ENCODE measurements at regions not wholly inside any gene's neighbourhood (a gene's known extent, or its start where the extent isn't known, plus 50 kb on each side); places are given as distances from the start of the nearest gene placed in this dataset.

GRCh38 chr12:60704171-60704914 lies 1108.5 kb downstream of the SLC16A7 start:
- H3K18ac ChIP-seq (ENCODE audit: low read length) = no peak overlapping the region
- H3K79me2 ChIP-seq (ENCODE audit: control insufficient read depth, insufficient read depth, low read length, poor library complexity) = no peaks in the 10 kb centered on the region
- no peaks in the 10 kb centered on the region for H3K36me3 ChIP-seq (ENCODE audit: control insufficient read depth in 1 of 2, insufficient read depth in 2 of 2, low read length in 2 of 2)
- no peak overlapping the region for H2AK5ac ChIP-seq (ENCODE audit: low read length)
- H3K9me3 ChIP-seq (ENCODE audit: insufficient read depth, low read depth, low read length) = no peaks in the 10 kb centered on the region
- no peak overlapping the region for H2BK12ac ChIP-seq (ENCODE audit: low read length)
- H3K27me3 ChIP-seq (ENCODE audit: insufficient read depth, low read length) = no peaks in the 10 kb centered on the region
- H2BK120ac ChIP-seq (ENCODE audit: insufficient read depth, low read length, poor library complexity) = no peak overlapping the region
- no peak overlapping the region for H3K4ac ChIP-seq (ENCODE audit: low read depth, low read length)
- no peaks in the 10 kb centered on the region for H3K79me1 ChIP-seq (ENCODE audit: low read length)
- no peak overlapping the region for H4K91ac ChIP-seq (ENCODE audit: low read depth, low read length)
- H3K4me3 ChIP-seq (ENCODE audit: low read depth, low read length) = no peak overlapping the region
- H4K12ac ChIP-seq (ENCODE audit: low read depth, low read length) = no peak overlapping the region
- no peak overlapping the region for H3K4me2 ChIP-seq (ENCODE audit: low read length)
- H3K27ac ChIP-seq (ENCODE audit: low read depth, low read length) = no peak overlapping the region
- no peak overlapping the region for H3K14ac ChIP-seq (ENCODE audit: low read length)
- no peak for DNase-seq
- no peaks in the 10 kb centered on the region for H3K4me1 ChIP-seq (ENCODE audit: control insufficient read depth in 1 of 2, insufficient read depth in 2 of 2, low read length in 2 of 2)
- no peak overlapping the region for H3K23ac ChIP-seq (ENCODE audit: low read length)
- H4K8ac ChIP-seq (ENCODE audit: low read depth, low read length) = no peak overlapping the region
- no peak overlapping the region for H3K9ac ChIP-seq (ENCODE audit: low read length)
- H2AFZ ChIP-seq (ENCODE audit: insufficient read depth, low read length, poor library complexity) = no peak overlapping the region
- no peak overlapping the region for H2BK5ac ChIP-seq (ENCODE audit: low read depth, low read length, poor library complexity)
- no CpG with 5 or more reads among the region's 4 CpGs for WGBS (ENCODE audit: extremely low coverage, insufficient coverage, insufficient read length)

DNA sequence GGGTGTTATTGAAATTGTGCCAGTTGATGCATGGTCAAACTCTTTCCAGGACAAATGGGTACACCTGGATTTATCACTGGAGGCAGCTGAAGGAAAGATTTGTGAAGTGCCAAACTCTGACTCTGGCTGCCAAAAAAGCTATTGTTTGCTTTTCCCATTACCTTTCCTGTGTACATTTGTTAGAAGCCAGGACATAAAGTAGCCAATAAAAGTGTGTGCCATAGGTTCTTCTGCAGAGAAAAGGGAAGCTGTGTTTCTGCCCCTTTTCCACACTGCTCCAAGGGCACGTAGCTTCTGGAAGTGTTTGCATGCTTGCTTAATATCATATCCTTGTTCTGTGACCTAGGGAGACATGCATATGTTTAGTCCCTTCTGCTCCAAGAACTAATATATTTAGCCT lies 1114.4 kb downstream of the SLC16A7 start:
- Histone ChIP-seq H2AK5ac (ENCODE audit: low read length) (no peak overlapping the region), H3K79me2 (ENCODE audit: control insufficient read depth, insufficient read depth, low read length, poor library complexity) (no peaks in the 10 kb centered on the region), H3K79me1 (ENCODE audit: low read length) (no peaks in the 10 kb centered on the region), H4K12ac (ENCODE audit: low read depth, low read length) (no peak overlapping the region), H3K36me3 (ENCODE audit: control insufficient read depth in 1 of 2, insufficient read depth in 2 of 2, low read length in 2 of 2) (no peaks in the 10 kb centered on the region), H3K14ac (ENCODE audit: low read length) (no peak overlapping the region), H4K91ac (ENCODE audit: low read depth, low read length) (no peak overlapping the region), H4K8ac (ENCODE audit: low read depth, low read length) (no peak overlapping the region), H2BK12ac (ENCODE audit: low read length) (no peak overlapping the region), H3K4me3 (ENCODE audit: low read depth, low read length) (no peak overlapping the region), H2AFZ (ENCODE audit: insufficient read depth, low read length, poor library complexity) (no peak overlapping the region), H2BK5ac (ENCODE audit: low read depth, low read length, poor library complexity) (no peak overlapping the region), H3K9me3 (ENCODE audit: insufficient read depth, low read depth, low read length) (no peaks in the 10 kb centered on the region), H3K23ac (ENCODE audit: low read length) (no peak overlapping the region), H3K4me2 (ENCODE audit: low read length) (no peak overlapping the region), H3K4ac (ENCODE audit: low read depth, low read length) (no peak overlapping the region), H3K18ac (ENCODE audit: low read length) (no peak overlapping the region), H3K9ac (ENCODE audit: low read length) (no peak overlapping the region), H3K4me1 (ENCODE audit: control insufficient read depth in 1 of 2, insufficient read depth in 2 of 2, low read length in 2 of 2) (no peaks in the 10 kb centered on the region), H3K27ac (ENCODE audit: low read depth, low read length) (no peak overlapping the region), H3K27me3 (ENCODE audit: insufficient read depth, low read length) (no peaks in the 10 kb centered on the region), H2BK120ac (ENCODE audit: insufficient read depth, low read length, poor library complexity) (no peak overlapping the region)
- WGBS (ENCODE audit: extremely low coverage, insufficient coverage, insufficient read length) = no CpG with 5 or more reads among the region's 1 CpG
- DNase-seq = no peak

DNA sequence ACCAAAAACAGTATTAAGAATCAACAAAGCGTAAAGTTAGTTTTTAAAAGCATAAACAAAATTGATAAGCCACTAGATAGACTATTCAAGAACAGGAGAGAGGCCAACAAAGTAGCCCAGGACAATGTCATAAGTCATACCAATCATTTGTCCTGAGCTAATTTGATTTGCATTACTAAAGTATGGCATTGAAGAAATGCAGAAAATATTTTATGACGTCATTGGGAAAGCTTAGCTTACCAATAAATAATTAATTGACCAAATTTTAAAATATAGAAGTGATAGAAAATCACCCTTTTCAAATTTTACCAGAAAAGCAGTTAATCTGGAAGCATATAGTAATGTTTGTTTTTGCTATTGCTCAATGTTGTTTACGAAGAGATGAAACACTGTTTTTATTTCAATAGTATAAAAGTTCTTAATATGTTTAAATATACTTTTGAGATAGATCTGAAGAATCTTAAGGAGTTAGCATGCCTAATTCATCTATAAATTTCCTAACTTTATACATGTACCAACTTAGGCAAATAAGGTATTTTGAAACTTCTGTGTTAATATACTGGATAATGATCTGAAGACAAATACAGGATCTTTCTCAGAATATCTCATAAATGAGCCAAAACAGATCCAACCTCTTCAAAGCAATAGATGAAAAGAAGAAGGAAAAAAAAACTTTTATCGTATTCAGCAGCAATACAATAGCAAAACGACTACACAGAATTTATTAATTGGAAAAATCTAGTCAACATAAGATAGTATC lies 1118.5 kb downstream of the SLC16A7 start:
- H2BK12ac ChIP-seq (ENCODE audit: low read length) = no peak overlapping the region
- no peak overlapping the region for H4K8ac ChIP-seq (ENCODE audit: low read depth, low read length)
- H2BK5ac ChIP-seq (ENCODE audit: low read depth, low read length, poor library complexity) = no peak overlapping the region
- H2AK5ac ChIP-seq (ENCODE audit: low read length) = no peak overlapping the region
- no peak overlapping the region for H3K9ac ChIP-seq (ENCODE audit: low read length)
- no peak overlapping the region for H3K4me2 ChIP-seq (ENCODE audit: low read length)
- H3K79me1 ChIP-seq (ENCODE audit: low read length) = no peaks in the 10 kb centered on the region
- H3K27ac ChIP-seq (ENCODE audit: low read depth, low read length) = no peak overlapping the region
- no peaks in the 10 kb centered on the region for H3K27me3 ChIP-seq (ENCODE audit: insufficient read depth, low read length)
- H3K23ac ChIP-seq (ENCODE audit: low read length) = no peak overlapping the region
- H3K4me1 ChIP-seq (ENCODE audit: control insufficient read depth in 1 of 2, insufficient read depth in 2 of 2, low read length in 2 of 2) = no peaks in the 10 kb centered on the region
- no peak for DNase-seq
- no peak overlapping the region for H2AFZ ChIP-seq (ENCODE audit: insufficient read depth, low read length, poor library complexity)
- H3K9me3 ChIP-seq (ENCODE audit: insufficient read depth, low read depth, low read length) = no peaks in the 10 kb centered on the region
- no peak overlapping the region for H2BK120ac ChIP-seq (ENCODE audit: insufficient read depth, low read length, poor library complexity)
- no peak overlapping the region for H3K4me3 ChIP-seq (ENCODE audit: low read depth, low read length)
- no peak overlapping the region for H3K18ac ChIP-seq (ENCODE audit: low read length)
- H3K36me3 ChIP-seq (ENCODE audit: control insufficient read depth in 1 of 2, insufficient read depth in 2 of 2, low read length in 2 of 2) = no peaks in the 10 kb centered on the region
- H4K91ac ChIP-seq (ENCODE audit: low read depth, low read length) = no peak overlapping the region
- H4K12ac ChIP-seq (ENCODE audit: low read depth, low read length) = no peak overlapping the region
- no CpG with 5 or more reads among the region's 5 CpGs for WGBS (ENCODE audit: extremely low coverage, insufficient coverage, insufficient read length)
- no peaks in the 10 kb centered on the region for H3K79me2 ChIP-seq (ENCODE audit: control insufficient read depth, insufficient read depth, low read length, poor library complexity)
- no peak overlapping the region for H3K4ac ChIP-seq (ENCODE audit: low read depth, low read length)
- H3K14ac ChIP-seq (ENCODE audit: low read length) = no peak overlapping the region

GRCh38 chr12:60724475-60724874 lies 1128.6 kb downstream of the SLC16A7 start:
- no peak overlapping the region for H3K14ac ChIP-seq (ENCODE audit: low read length)
- no peak overlapping the region for H4K12ac ChIP-seq (ENCODE audit: low read depth, low read length)
- H3K27me3 ChIP-seq (ENCODE audit: insufficient read depth, low read length) = no peaks in the 10 kb centered on the region
- H2BK120ac ChIP-seq (ENCODE audit: insufficient read depth, low read length, poor library complexity) = no peak overlapping the region
- no peak overlapping the region for H4K91ac ChIP-seq (ENCODE audit: low read depth, low read length)
- H3K79me1 ChIP-seq (ENCODE audit: low read length) = no peaks in the 10 kb centered on the region
- no peak overlapping the region for H2AFZ ChIP-seq (ENCODE audit: insufficient read depth, low read length, poor library complexity)
- no peak for DNase-seq
- no peaks in the 10 kb centered on the region for H3K79me2 ChIP-seq (ENCODE audit: control insufficient read depth, insufficient read depth, low read length, poor library complexity)
- H4K8ac ChIP-seq (ENCODE audit: low read depth, low read length) = no peak overlapping the region
- H3K23ac ChIP-seq (ENCODE audit: low read length) = no peak overlapping the region
- H3K4ac ChIP-seq (ENCODE audit: low read depth, low read length) = no peak overlapping the region
- no peaks in the 10 kb centered on the region for H3K4me1 ChIP-seq (ENCODE audit: control insufficient read depth in 1 of 2, insufficient read depth in 2 of 2, low read length in 2 of 2)
- no peak overlapping the region for H2BK5ac ChIP-seq (ENCODE audit: low read depth, low read length, poor library complexity)
- no peak overlapping the region for H2BK12ac ChIP-seq (ENCODE audit: low read length)
- H3K36me3 ChIP-seq (ENCODE audit: control insufficient read depth in 1 of 2, insufficient read depth in 2 of 2, low read length in 2 of 2) = no peaks in the 10 kb centered on the region
- no peak overlapping the region for H3K27ac ChIP-seq (ENCODE audit: low read depth, low read length)
- WGBS (ENCODE audit: extremely low coverage, insufficient coverage, insufficient read length) = no CpG with 5 or more reads among the region's 1 CpG
- H3K4me2 ChIP-seq (ENCODE audit: low read length) = no peak overlapping the region
- H3K18ac ChIP-seq (ENCODE audit: low read length) = no peak overlapping the region
- H3K9ac ChIP-seq (ENCODE audit: low read length) = no peak overlapping the region
- no peaks in the 10 kb centered on the region for H3K9me3 ChIP-seq (ENCODE audit: insufficient read depth, low read depth, low read length)
- no peak overlapping the region for H3K4me3 ChIP-seq (ENCODE audit: low read depth, low read length)
- no peak overlapping the region for H2AK5ac ChIP-seq (ENCODE audit: low read length)

All from trophoblast cell (in vitro differentiated cells and primary cell).